ENCODE measurements at regions not wholly inside any gene's neighbourhood (a gene's known extent, or its start where the extent isn't known, plus 50 kb on each side); places are given as distances from the start of the nearest gene placed in this dataset.

Small RNAs in the stretch of these regions (small RNA-seq; reads per million reads assigned to genes)
- 0 reads per million in 3 donors for gene RF00012
